ENCODE measurements at regions not wholly inside any gene's neighbourhood (a gene's known extent, or its start where the extent isn't known, plus 50 kb on each side); places are given as distances from the start of the nearest gene placed in this dataset.

GRCh38 chr2:156896294-156896693 lies 361.2 kb upstream of the GALNT5 start:
- Histone ChIP-seq H3K36me3 (no peaks in the 10 kb centered on the region), H3K27ac (no peak overlapping the region), H3K9me3 (peaks cover 0 to under 1% (median 0%) of the 10 kb centered on the region in 11 donors), H3K4me3 (no peak overlapping the region), H3K27me3 (peaks cover 0 to 6% (median 0%) of the 10 kb centered on the region in 7 donors), H3K4me1 (peaks cover 0 to 14% (median 0%) of the 10 kb centered on the region in 9 donors)
- TF ChIP-seq CTCF (IDR thresholded peaks at IDR 0.05), result no peak
- intact Hi-C loops (cut with DNase I), result loop anchor here in 1 of 10 donors (10.0 kb wide), 1 partner anchor 1521 kb away; no protein-coding TSS in a partner anchor
- DNase-seq, result no peak
- 51 to 63% methylated on average over 1 of the region's 1 CpG for WGBS, 2 donors
- no peak for ATAC-seq

- intact Hi-C loops (cut with DNase I), result loop anchor here in 1 of 10 donors (10.0 kb wide), 1 partner anchor 1523 kb away; no protein-coding TSS in a partner anchor
These were observed 360.0 kb upstream of the GALNT5 start for GRCh38 chr2:156897548-156897947.

GRCh38 chr2:156901373-156902031 lies 356.0 kb upstream of the GALNT5 start:
- H3K4me1 ChIP-seq, result no peaks in the 10 kb centered on the region
- peaks cover 0 to 6% (median 0%) of the 10 kb centered on the region in 11 donors for H3K9me3 ChIP-seq
- WGBS, 2 donors, result 60 to 70% methylated on average over 4 of the region's 4 CpGs
- no peak overlapping the region for H3K4me3 ChIP-seq
- no peaks in the 10 kb centered on the region for H3K36me3 ChIP-seq
- H3K27me3 ChIP-seq, result no peaks in the 10 kb centered on the region
- ATAC-seq (no peak), DNase-seq (no peak)
- TF ChIP-seq CTCF (IDR thresholded peaks at IDR 0.05), result no peak
- intact Hi-C loops (cut with DNase I), result no loop called here
- H3K27ac ChIP-seq, result no peak overlapping the region

More at GRCh38 chr2:156897548-156897947, 360.0 kb upstream of the GALNT5 start:
- no peak for TF ChIP-seq CTCF (IDR thresholded peaks at IDR 0.05)
- H3K36me3 ChIP-seq, result no peaks in the 10 kb centered on the region
- H3K27me3 ChIP-seq, result peaks cover 0 to 3% (median 0%) of the 10 kb centered on the region in 7 donors
- H3K4me1 ChIP-seq, result peaks cover 0 to 11% (median 0%) of the 10 kb centered on the region in 9 donors
- H3K27ac ChIP-seq, result no peak overlapping the region
- H3K4me3 ChIP-seq, result no peak overlapping the region
- DNase-seq (no peak), ATAC-seq (no peak)
- peaks cover 0 to 6% (median 0%) of the 10 kb centered on the region in 11 donors for H3K9me3 ChIP-seq

- no peak for DNase-seq
- H3K36me3 ChIP-seq, result no peaks in the 10 kb centered on the region
- H3K4me1 ChIP-seq, result no peaks in the 10 kb centered on the region
- ATAC-seq, result no peak
- no peak overlapping the region for H3K4me3 ChIP-seq
- intact Hi-C loops (cut with DNase I), result no loop called here
- H3K27ac ChIP-seq, result no peak overlapping the region
- H3K9me3 ChIP-seq, result peaks cover 0 to 6% (median 0%) of the 10 kb centered on the region in 11 donors
- no peaks in the 10 kb centered on the region for H3K27me3 ChIP-seq
- TF ChIP-seq CTCF (IDR thresholded peaks at IDR 0.05), result no peak
These were observed 354.2 kb upstream of the GALNT5 start for GRCh38 chr2:156903335-156903734.
